HCT116 (cell line): ENCODE measurements at regions not wholly inside any gene's neighbourhood (a gene's known extent, or its start where the extent isn't known, plus 50 kb on each side); places are given as distances from the start of the nearest gene placed in this dataset.

Experiments used
- ATAC-seq: fragments of 200-7000 bp; cut with Tn5 transposase; 2 replicates; pipeline ENCODE4 v1.9.1; 2020; ENCODE audit warnings: mild to moderate bottlenecking, moderate library complexity
- BruUV-seq: library from RNA; stranded (reverse); fragments of 400-500 nt; replicated peaks from 2 replicates; lab custom pipeline; 2021; lab: Mats Ljungman, UMichigan
- CTCF ChIA-PET: fragments of 300-600 bp; sonication (Branson Sonifier 250); formaldehyde crosslinking; loops from one replicate; lab custom pipeline; 2021; ENCODE audit warnings: antibody characterized with exemption; lab: Charles Lee
- POLR2A ChIA-PET: fragments of 300-600, 350-600 bp; sonication (Branson Sonifier 250); formaldehyde crosslinking; loops from one replicate; lab custom pipeline; 2021; ENCODE audit warnings: antibody characterized with exemption; lab: Charles Lee
- RAD21 ChIA-PET, 2 experiments: fragments of 300-600 bp; sonication (Branson Sonifier 250); formaldehyde crosslinking; loops; one replicate each; lab custom pipeline; 2023; ENCODE audit warnings: low total read pairs in 2 of 2; ENCODE audit not compliant: uncharacterized antibody in 2 of 2, unreplicated experiment in 2 of 2, low non-redundant PET in 1 of 2; lab: Charles Lee
- DNase-seq: peaks from one replicate; pipeline ENCODE4 v3.0.0-alpha.2; 2010; ENCODE audit warnings: low read depth, low spot score
- H2AFZ ChIP-seq: fragments of 200-600 bp; shearing (Covaris generic), sonication (generic); 2 replicates; pipeline ENCODE4 v1.6.1; 2017; ENCODE audit warnings: low read depth, mixed run types, mixed read lengths, antibody characterized with exemption, low read length; ENCODE audit not compliant: poor library complexity, severe bottlenecking
- H3K27ac ChIP-seq: 2 replicates; pipeline ENCODE4 v1.5.1; 2012; ENCODE audit warnings: low read depth, low read length
- H3K27me3 ChIP-seq: fragments of 200-600 bp; sonication (generic); 2 replicates; pipeline ENCODE4 v1.6.1; 2016; ENCODE audit warnings: mixed run types, low read length, mixed read lengths; ENCODE audit not compliant: insufficient read depth
- H3K36me3 ChIP-seq, 2 experiments: fragments of 200-500 bp in 1 of 2; fragments of 200-600 bp in 1 of 2; sonication (Bioruptor generic) in 1 of 2; sonication (generic) in 1 of 2; 2 replicates each; pipeline versions ENCODE4 v1.5.1 to v1.6.1; 2014 to 2016; ENCODE audit warnings: low read length in 2 of 2, inconsistent platforms in 1 of 2, mixed read lengths in 1 of 2, mixed run types in 1 of 2; ENCODE audit not compliant: insufficient read depth in 2 of 2, control insufficient read depth in 1 of 2
- H3K4me1 ChIP-seq, 2 experiments: fragments of 200-600 bp in 1 of 2; sonication (generic) in 1 of 2; 2 replicates each; pipeline versions ENCODE4 v1.5.1 to v1.6.1; 2012 to 2017; ENCODE audit warnings: low read length in 2 of 2, inconsistent platforms in 1 of 2, mild to moderate bottlenecking in 1 of 2, mixed read lengths in 1 of 2, mixed run types in 1 of 2, moderate library complexity in 1 of 2; ENCODE audit not compliant: insufficient read depth in 2 of 2, control insufficient read depth in 1 of 2
- H3K4me2 ChIP-seq: fragments of 200-600 bp; sonication (generic); 2 replicates; pipeline ENCODE4 v1.6.1; 2017; ENCODE audit warnings: mixed run types, low read length, mixed read lengths
- H3K4me3 ChIP-seq, 2 experiments: fragments of 200-600 bp in 1 of 2; sonication (generic) in 1 of 2; replicated peaks in 1 of 2; 2 replicates each; pipeline ENCODE4 v1.5.1; 2011 to 2016; ENCODE audit warnings: low read length in 2 of 2, control low read depth in 1 of 2, low read depth in 1 of 2, mild to moderate bottlenecking in 1 of 2, mixed read lengths in 1 of 2, mixed run types in 1 of 2
- H3K79me2 ChIP-seq: fragments of 200-600 bp; sonication (generic); 2 replicates; pipeline ENCODE4 v1.6.1; 2017; ENCODE audit warnings: mild to moderate bottlenecking, mixed run types, low read length, moderate library complexity, mixed read lengths; ENCODE audit not compliant: insufficient read depth
- H3K9ac ChIP-seq: fragments of 200-600 bp; sonication (generic); 2 replicates; pipeline ENCODE4 v1.6.1; 2016; ENCODE audit warnings: low read length, mixed read lengths
- H3K9me2 ChIP-seq: fragments of 200-600 bp; sonication (generic), shearing (Covaris generic); 2 replicates; pipeline ENCODE4 v1.6.1; 2017; ENCODE audit warnings: mixed run types, mild to moderate bottlenecking, moderate library complexity; ENCODE audit not compliant: insufficient read depth
- H3K9me3 ChIP-seq, 2 experiments: fragments of 200-500 bp in 1 of 2; fragments of 200-600 bp in 1 of 2; sonication (Bioruptor generic) in 1 of 2; sonication (generic) in 1 of 2; 2 replicates each; pipeline ENCODE4 v1.6.1; 2014 to 2017; ENCODE audit warnings: low read length in 2 of 2, mixed read lengths in 2 of 2, inconsistent platforms in 1 of 2, low read depth in 1 of 2, mild to moderate bottlenecking in 1 of 2, mixed run types in 1 of 2, moderate library complexity in 1 of 2; ENCODE audit not compliant: control insufficient read depth in 1 of 2, insufficient read depth in 1 of 2
- H4K20me1 ChIP-seq: fragments of 200-600 bp; sonication (generic), shearing (Covaris generic); 2 replicates; pipeline ENCODE4 v1.6.1; 2017; ENCODE audit warnings: mixed run types, mild to moderate bottlenecking, moderate library complexity; ENCODE audit not compliant: insufficient read depth
- ATF3 ChIP-seq: IDR thresholded peaks from 2 replicates; pipeline ENCODE4 v1.6.1; 2012
- CBX3 ChIP-seq: IDR thresholded peaks from 2 replicates; pipeline ENCODE4 v1.6.1; 2012; ENCODE audit warnings: low read depth
- EGR1 ChIP-seq: IDR thresholded peaks from 2 replicates; pipeline ENCODE4 v1.6.1; 2012; ENCODE audit warnings: low read depth
- ELF1 ChIP-seq: IDR thresholded peaks from 2 replicates; pipeline ENCODE4 v1.6.1; 2012; ENCODE audit warnings: low read depth, borderline replicate concordance
- EZH2 ChIP-seq: fragments of 200-600 bp; sonication (generic); IDR thresholded peaks from 2 replicates; pipeline ENCODE4 v1.6.1; 2017; ENCODE audit warnings: antibody characterized with exemption, mixed run types
- FOSL1 ChIP-seq: IDR thresholded peaks from 2 replicates; pipeline ENCODE4 v1.6.1; 2012; ENCODE audit warnings: low read depth
- JUND ChIP-seq: IDR thresholded peaks from 2 replicates; pipeline ENCODE4 v1.6.1; 2012
- POLR2AphosphoS5 ChIP-seq: IDR thresholded peaks from 2 replicates; pipeline ENCODE4 v1.6.1; 2011; ENCODE audit warnings: mild to moderate bottlenecking, low read depth, low read length, moderate library complexity
- RAD21 ChIP-seq: IDR thresholded peaks from 2 replicates; pipeline ENCODE4 v1.6.1; 2012; ENCODE audit warnings: low read depth, mild to moderate bottlenecking
- SIN3A ChIP-seq: IDR thresholded peaks from 2 replicates; pipeline ENCODE4 v1.6.1; 2012; ENCODE audit warnings: low read depth
- TCF7L2 ChIP-seq: IDR thresholded peaks from 2 replicates; pipeline ENCODE4 v1.7.0; 2011; ENCODE audit warnings: borderline replicate concordance, inconsistent platforms; ENCODE audit not compliant: insufficient read depth, insufficient read length; ENCODE audit errors: extremely low read depth
- ZBTB33 ChIP-seq: IDR thresholded peaks from 2 replicates; pipeline ENCODE4 v1.6.1; 2011; ENCODE audit warnings: mild to moderate bottlenecking, low read length, moderate library complexity; ENCODE audit not compliant: insufficient replicate concordance; ENCODE audit errors: extremely low read depth
- ZFX ChIP-seq: fragments of 450-650 bp; IDR thresholded peaks from 2 replicates; pipeline ENCODE4 v1.6.1; 2017
- ZNF274 ChIP-seq: fragments of 200-500 bp; sonication (Bioruptor generic); IDR thresholded peaks from 2 replicates; pipeline ENCODE4 v1.6.1; 2014; ENCODE audit warnings: mild to moderate bottlenecking, low read depth, low read length, inconsistent platforms
- intact Hi-C: fragments of 100-400 bp; cut with micrococcal nuclease; formaldehyde crosslinking; loops from 2 replicates; pipeline ENCODE4 v1.10.0; 2022
- TF ChIP-seq, protein P1 (sequence below), 3 experiments: fragments of 200-600 bp in 1 of 3; sonication (generic) in 1 of 3; IDR thresholded peaks in 2 of 3; conservative IDR thresholded peaks in 1 of 3; 2 replicates each; pipeline ENCODE4 v1.5.1; 2012 to 2017; ENCODE audit warnings: low read depth in 2 of 3, low read length in 2 of 3, antibody characterized with exemption in 1 of 3, borderline replicate concordance in 1 of 3, control low read depth in 1 of 3, mild to moderate bottlenecking in 1 of 3, mixed read lengths in 1 of 3, mixed run types in 1 of 3, moderate library complexity in 1 of 3; ENCODE audit not compliant: insufficient read depth in 1 of 3
- TF ChIP-seq, protein P2 (sequence below): IDR thresholded peaks from 2 replicates; pipeline ENCODE4 v1.6.1; 2012
- TF ChIP-seq, protein P3 (sequence below): IDR thresholded peaks from 2 replicates; pipeline ENCODE4 v1.6.1; 2012; ENCODE audit warnings: low read depth

DNA sequence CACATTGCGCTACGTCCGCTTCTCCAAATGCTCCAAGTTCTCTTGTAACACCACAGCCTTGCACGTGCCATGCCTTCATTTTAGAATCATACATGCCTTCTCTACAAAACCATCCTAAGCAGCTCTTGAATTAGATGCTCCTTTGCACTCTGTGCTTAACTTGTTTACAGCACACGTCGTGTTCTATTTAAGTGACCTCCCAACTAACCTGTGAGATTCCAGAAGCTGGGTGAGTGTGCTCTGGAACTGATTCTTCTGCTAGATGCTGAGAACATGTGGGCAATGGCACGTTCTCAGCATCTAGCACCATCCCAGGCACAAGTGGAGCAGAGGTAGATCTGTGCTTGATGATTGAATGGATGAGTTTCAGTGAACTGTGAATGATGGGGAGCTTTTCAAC lies 100.0 kb upstream of the NEDD9 start:
- ATAC-seq, result no peak
- no peak overlapping the region for H3K27ac ChIP-seq
- TF ChIP-seq EZH2 (no peak), ZNF274 (no peak), CBX3 (no peak), EGR1 (no peak), ELF1 (no peak), JUND (no peak), SIN3A (no peak), FOSL1 (no peak), ZFX (no peak), RAD21 (no peak), POLR2AphosphoS5 (no peak), TCF7L2 (no peak), ATF3 (no peak), ZBTB33 (no peak)
- TF ChIP-seq, protein P1, sequence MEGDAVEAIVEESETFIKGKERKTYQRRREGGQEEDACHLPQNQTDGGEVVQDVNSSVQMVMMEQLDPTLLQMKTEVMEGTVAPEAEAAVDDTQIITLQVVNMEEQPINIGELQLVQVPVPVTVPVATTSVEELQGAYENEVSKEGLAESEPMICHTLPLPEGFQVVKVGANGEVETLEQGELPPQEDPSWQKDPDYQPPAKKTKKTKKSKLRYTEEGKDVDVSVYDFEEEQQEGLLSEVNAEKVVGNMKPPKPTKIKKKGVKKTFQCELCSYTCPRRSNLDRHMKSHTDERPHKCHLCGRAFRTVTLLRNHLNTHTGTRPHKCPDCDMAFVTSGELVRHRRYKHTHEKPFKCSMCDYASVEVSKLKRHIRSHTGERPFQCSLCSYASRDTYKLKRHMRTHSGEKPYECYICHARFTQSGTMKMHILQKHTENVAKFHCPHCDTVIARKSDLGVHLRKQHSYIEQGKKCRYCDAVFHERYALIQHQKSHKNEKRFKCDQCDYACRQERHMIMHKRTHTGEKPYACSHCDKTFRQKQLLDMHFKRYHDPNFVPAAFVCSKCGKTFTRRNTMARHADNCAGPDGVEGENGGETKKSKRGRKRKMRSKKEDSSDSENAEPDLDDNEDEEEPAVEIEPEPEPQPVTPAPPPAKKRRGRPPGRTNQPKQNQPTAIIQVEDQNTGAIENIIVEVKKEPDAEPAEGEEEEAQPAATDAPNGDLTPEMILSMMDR (IDR thresholded peaks at IDR 0.05 in 2 of 3, conservative IDR thresholded peaks at IDR 0.05 in 1 of 3; ENCODE audit: borderline replicate concordance in 1 of 3, insufficient read depth in 1 of 3, low read depth in 2 of 3, low read length in 2 of 3), result no peak
- TF ChIP-seq, protein P2, sequence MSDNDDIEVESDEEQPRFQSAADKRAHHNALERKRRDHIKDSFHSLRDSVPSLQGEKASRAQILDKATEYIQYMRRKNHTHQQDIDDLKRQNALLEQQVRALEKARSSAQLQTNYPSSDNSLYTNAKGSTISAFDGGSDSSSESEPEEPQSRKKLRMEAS, result no peak
- TF ChIP-seq, protein P3, sequence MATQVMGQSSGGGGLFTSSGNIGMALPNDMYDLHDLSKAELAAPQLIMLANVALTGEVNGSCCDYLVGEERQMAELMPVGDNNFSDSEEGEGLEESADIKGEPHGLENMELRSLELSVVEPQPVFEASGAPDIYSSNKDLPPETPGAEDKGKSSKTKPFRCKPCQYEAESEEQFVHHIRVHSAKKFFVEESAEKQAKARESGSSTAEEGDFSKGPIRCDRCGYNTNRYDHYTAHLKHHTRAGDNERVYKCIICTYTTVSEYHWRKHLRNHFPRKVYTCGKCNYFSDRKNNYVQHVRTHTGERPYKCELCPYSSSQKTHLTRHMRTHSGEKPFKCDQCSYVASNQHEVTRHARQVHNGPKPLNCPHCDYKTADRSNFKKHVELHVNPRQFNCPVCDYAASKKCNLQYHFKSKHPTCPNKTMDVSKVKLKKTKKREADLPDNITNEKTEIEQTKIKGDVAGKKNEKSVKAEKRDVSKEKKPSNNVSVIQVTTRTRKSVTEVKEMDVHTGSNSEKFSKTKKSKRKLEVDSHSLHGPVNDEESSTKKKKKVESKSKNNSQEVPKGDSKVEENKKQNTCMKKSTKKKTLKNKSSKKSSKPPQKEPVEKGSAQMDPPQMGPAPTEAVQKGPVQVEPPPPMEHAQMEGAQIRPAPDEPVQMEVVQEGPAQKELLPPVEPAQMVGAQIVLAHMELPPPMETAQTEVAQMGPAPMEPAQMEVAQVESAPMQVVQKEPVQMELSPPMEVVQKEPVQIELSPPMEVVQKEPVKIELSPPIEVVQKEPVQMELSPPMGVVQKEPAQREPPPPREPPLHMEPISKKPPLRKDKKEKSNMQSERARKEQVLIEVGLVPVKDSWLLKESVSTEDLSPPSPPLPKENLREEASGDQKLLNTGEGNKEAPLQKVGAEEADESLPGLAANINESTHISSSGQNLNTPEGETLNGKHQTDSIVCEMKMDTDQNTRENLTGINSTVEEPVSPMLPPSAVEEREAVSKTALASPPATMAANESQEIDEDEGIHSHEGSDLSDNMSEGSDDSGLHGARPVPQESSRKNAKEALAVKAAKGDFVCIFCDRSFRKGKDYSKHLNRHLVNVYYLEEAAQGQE, result no peak
- H3K4me1 ChIP-seq, result no peaks in the 10 kb centered on the region
- RAD21 ChIA-PET, result no interaction called here
- CTCF ChIA-PET, result no interaction called here
- H3K9ac ChIP-seq, result no peak overlapping the region
- DNase-seq, result no peak
- intact Hi-C loops, result no loop called here
- POLR2A ChIA-PET, result no interaction called here
- H3K36me3 ChIP-seq, result no peaks in the 10 kb centered on the region
- H3K9me2 ChIP-seq, result no peaks in the 10 kb centered on the region
- no peak overlapping the region for H3K4me3 ChIP-seq
- no TSS peak for BruUV-seq
- H3K9me3 ChIP-seq, result no peaks in the 10 kb centered on the region
- H3K79me2 ChIP-seq, result no peaks in the 10 kb centered on the region
- no peak overlapping the region for H3K4me2 ChIP-seq
- H2AFZ ChIP-seq, result no peak overlapping the region
- no peaks in the 10 kb centered on the region for H3K27me3 ChIP-seq
- no peaks in the 10 kb centered on the region for H4K20me1 ChIP-seq
